HG03066 (cell line): ENCODE measurements at regions not wholly inside any gene's neighbourhood (a gene's known extent, or its start where the extent isn't known, plus 50 kb on each side); places are given as distances from the start of the nearest gene placed in this dataset.
A peak's percentile ranks its signal among the peaks of the same experiment; 100 is the strongest.
"Not testable (repeated sequence)": the region's sequence is repeated elsewhere in the genome, so short reads cannot be mapped to it uniquely, and the experiment has no call there.

Experiments
- ATAC-seq: cut with Tn5 transposase; IDR thresholded peaks from one replicate; pipeline ENCODE4 v1.9.1; 2021; ENCODE audit warnings: low read depth; ENCODE audit not compliant: unreplicated experiment

- no peak for ATAC-seq
These were observed 467.5 kb upstream of the ADGRB3 start for GRCh38 chr6:68167604-68168003.

- not testable (repeated sequence) for ATAC-seq
These were observed 474.3 kb upstream of the ADGRB3 start for GRCh38 chr6:68160812-68161211.

GRCh38 chr6:68160348-68160747 is 474.7 kb upstream of the ADGRB3 start:
- no peak for ATAC-seq

GRCh38 chr6:68159433-68159832 is 475.6 kb upstream of the ADGRB3 start:
- ATAC-seq: no peak

- ATAC-seq: peak; percentile 88
These were observed 476.8 kb upstream of the ADGRB3 start for GRCh38 chr6:68158256-68158655.

- ATAC-seq: no peak
These were observed 490.4 kb upstream of the ADGRB3 start for GRCh38 chr6:68144667-68145066.

- no peak for ATAC-seq
These were observed 493.9 kb upstream of the ADGRB3 start for GRCh38 chr6:68141190-68141589.

- no peak for ATAC-seq
These were observed 496.0 kb upstream of the ADGRB3 start for GRCh38 chr6:68139130-68139529.

GRCh38 chr6:68134796-68135195 is 500.3 kb upstream of the ADGRB3 start:
- no peak for ATAC-seq

- no peak for ATAC-seq
These were observed 506.9 kb upstream of the ADGRB3 start for GRCh38 chr6:68128211-68128610.

GRCh38 chr6:68127074-68127473 is 508.0 kb upstream of the ADGRB3 start:
- peak; percentile 4 for ATAC-seq

- peak; percentile 94 for ATAC-seq
These were observed 508.9 kb upstream of the ADGRB3 start for GRCh38 chr6:68126089-68126749.

- ATAC-seq: not testable (repeated sequence)
These were observed 512.1 kb upstream of the ADGRB3 start for GRCh38 chr6:68122975-68123374.

- ATAC-seq: no peak
These were observed 513.0 kb upstream of the ADGRB3 start for GRCh38 chr6:68122032-68122431.

- not testable (repeated sequence) for ATAC-seq
These were observed 514.1 kb upstream of the ADGRB3 start for GRCh38 chr6:68120954-68121353.

GRCh38 chr6:68114463-68115047 is 520.5 kb upstream of the ADGRB3 start:
- ATAC-seq: no peak

GRCh38 chr6:68108233-68108835 is 526.7 kb upstream of the ADGRB3 start:
- ATAC-seq: peak; percentile 84

GRCh38 chr6:68094070-68094469 is 541.0 kb upstream of the ADGRB3 start:
- ATAC-seq: peak; percentile 96

GRCh38 chr6:68087399-68088133 is 547.5 kb upstream of the ADGRB3 start:
- peak; percentile 76 for ATAC-seq

- ATAC-seq: no peak
These were observed 548.9 kb upstream of the ADGRB3 start for GRCh38 chr6:68086199-68086598.

GRCh38 chr6:68085599-68085998 is 549.5 kb upstream of the ADGRB3 start:
- ATAC-seq: not testable (repeated sequence)
